Activated CD4-positive, alpha-beta T cell treated with anti-CD3 and anti-CD28 coated beads for 24 hours (primary cell): ENCODE measurements at regions not wholly inside any gene's neighbourhood (a gene's known extent, or its start where the extent isn't known, plus 50 kb on each side); places are given as distances from the start of the nearest gene placed in this dataset.
"Not testable (repeated sequence)": the region's sequence is repeated elsewhere in the genome, so short reads cannot be mapped to it uniquely, and the experiment has no call there.

ENCODE experiments used
- DNase-seq, 2 donors: peaks; one replicate each; pipeline ENCODE4 v3.0.0-alpha.2; 2020; ENCODE audit warnings: low read depth in 2 of 2

- DNase-seq, result no peak
Measured at GRCh38 chr5:57953792-57954191, 471.2 kb upstream of the ACTBL2 start.

- no peak for DNase-seq
Measured at GRCh38 chr5:57950616-57951228, 468.1 kb upstream of the ACTBL2 start.

DNA sequence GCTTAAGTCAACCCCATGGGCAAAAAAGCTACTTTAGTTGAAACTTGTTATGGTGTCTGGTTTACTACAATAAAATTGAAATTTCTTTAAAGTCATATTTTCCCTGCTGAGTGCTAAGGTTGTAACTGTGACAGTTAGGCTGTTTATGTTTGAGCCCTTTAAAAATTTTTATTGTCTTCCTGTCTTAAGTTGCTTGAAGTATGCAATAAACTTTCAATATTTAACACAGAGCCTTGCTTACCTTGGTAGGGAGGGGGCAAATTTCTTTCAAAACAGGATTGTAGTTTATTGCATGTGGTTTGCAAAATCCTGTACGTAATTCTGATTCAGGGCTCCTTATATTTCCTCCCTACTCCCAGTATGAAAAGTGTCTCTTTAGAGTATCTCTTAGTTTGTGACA lies 465.5 kb upstream of the ACTBL2 start:
- no peak for DNase-seq

- no peak for DNase-seq
Measured at GRCh38 chr5:57947181-57947580, 464.6 kb upstream of the ACTBL2 start.

DNA sequence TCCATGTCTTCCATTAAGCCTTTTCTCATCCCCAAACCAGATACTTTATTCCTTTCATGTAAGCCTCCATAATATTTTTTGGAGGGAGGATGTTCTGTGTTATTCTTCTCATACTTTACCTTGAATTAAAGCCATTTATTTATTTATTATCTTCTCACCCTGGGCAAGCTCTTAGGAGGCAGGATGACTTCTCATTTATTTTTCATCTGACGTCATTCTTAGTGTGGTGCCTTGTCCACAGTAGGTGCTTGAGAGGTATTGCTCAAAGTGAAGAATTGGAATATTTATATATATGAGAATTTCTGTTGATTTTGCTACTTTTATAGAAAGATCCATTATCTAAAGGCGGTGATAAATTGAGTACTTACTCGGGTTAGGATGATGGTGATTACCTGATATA lies 458.3 kb upstream of the ACTBL2 start:
- no peak for DNase-seq

- no peak for DNase-seq
Measured at GRCh38 chr5:57940236-57940635, 457.6 kb upstream of the ACTBL2 start.

GRCh38 chr5:57939771-57940170 lies 457.2 kb upstream of the ACTBL2 start:
- DNase-seq, result no peak

GRCh38 chr5:57939335-57939734 lies 456.7 kb upstream of the ACTBL2 start:
- no peak for DNase-seq

DNA sequence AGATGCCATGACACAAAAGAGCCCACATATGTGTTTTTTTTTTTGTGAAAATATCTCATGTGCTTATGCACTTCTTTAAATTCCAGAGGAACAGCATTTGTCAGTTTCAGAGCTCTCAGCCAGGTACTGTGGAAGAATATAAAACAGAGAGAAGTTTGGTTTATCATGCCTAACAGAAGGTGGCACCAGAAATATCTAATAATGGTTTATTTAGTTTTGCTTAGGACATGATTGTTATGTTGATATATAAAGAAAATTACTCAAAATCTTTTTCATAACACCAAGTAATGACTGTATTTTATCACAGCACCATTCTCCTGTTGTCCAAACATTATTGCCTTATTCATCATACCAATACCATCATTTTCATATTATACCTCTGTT lies 455.6 kb upstream of the ACTBL2 start:
- no peak for DNase-seq

DNA sequence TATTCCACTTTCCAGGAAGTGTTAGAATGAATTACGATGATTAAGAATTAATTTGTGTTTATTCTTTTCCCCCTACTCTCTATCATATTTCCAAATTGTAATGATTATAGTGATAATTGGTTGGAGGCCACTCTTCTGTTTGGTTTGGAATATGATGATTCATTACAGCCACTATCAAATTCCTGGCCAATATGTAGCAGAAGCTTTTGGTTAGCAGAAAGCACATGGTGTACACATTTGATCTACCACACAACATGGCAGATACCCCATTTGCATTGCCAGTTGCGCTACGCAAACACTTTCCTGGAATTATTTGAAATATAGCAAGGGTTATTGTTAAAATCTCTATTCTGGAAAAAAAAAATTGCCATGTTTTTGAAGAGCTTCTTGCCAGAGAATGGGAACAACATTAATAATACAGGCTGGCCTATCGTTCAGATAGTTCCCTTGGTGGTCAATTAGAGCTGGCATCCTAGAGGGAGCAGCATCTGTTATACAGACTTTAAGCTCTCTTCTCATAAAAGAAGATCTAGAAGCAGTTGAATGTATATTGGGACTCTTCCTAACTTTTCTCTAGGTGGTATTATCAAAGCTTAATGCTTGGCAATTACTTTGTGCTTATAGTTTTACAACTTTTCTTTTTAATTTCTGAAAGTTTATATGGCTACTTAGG lies 455.0 kb upstream of the ACTBL2 start:
- no peak for DNase-seq

GRCh38 chr5:57937025-57937424 lies 454.4 kb upstream of the ACTBL2 start:
- no peak for DNase-seq

DNA sequence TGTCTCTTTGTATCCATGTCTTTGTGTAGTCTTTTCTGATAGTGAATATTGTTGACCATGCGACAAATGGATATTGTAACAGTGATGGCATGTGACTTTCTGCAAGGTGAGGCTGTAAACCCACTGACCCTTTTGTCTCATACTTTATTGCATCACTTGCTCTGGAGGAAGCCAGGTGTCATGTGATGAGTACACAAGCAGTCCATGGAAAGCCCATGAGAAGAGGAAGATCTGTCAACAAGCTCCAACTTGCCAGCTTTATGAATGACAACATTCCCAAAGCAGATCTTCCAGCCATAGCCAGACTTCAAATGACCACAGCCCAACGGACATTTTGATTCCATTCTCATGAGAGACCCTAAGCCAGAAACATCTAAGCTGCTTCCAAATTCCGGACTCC lies 450.1 kb upstream of the ACTBL2 start:
- DNase-seq, result no peak

- DNase-seq, result no peak
Measured at GRCh38 chr5:57931807-57932206, 449.2 kb upstream of the ACTBL2 start.

DNA sequence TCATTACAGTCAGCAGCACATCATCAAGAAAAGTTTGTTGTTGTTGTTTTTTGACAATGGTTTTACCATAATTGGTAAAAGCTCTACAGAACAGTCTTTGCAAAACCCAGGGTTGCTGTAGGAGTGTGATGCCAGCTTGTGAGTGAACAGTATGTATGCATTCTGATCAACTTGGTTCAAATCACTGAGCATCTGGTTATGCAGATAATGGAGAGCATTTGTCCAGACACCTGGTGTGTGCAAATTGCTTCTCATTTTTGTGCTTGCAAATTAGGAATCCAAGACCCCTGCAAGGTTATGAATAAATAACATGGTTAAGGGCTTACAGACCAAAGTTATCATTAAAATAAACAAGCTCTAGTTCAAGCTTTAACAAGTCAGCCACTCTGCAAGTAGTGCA lies 448.7 kb upstream of the ACTBL2 start:
- DNase-seq, result no peak

- DNase-seq, result no peak
Measured at GRCh38 chr5:57929271-57929670, 446.7 kb upstream of the ACTBL2 start.

GRCh38 chr5:57923094-57923493 lies 440.5 kb upstream of the ACTBL2 start:
- DNase-seq, result not testable (repeated sequence)

DNA sequence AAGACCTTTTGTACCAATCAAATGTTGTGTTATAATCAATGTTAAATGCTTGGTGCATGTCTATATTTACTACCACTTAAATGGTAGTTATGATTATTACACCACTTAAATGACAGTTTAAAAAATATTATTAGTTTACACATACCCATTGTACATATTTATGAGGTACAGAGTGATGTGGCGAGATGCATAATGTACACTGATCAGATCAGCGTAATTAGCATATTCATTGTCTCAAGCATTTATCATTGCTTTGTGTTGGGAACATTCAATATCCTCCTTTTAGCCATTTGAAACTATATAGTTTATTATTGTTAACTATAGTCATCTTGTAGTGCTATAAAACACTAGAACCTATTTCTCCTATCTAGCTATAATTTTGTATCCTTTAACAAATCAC lies 434.4 kb upstream of the ACTBL2 start:
- DNase-seq, result no peak

DNA sequence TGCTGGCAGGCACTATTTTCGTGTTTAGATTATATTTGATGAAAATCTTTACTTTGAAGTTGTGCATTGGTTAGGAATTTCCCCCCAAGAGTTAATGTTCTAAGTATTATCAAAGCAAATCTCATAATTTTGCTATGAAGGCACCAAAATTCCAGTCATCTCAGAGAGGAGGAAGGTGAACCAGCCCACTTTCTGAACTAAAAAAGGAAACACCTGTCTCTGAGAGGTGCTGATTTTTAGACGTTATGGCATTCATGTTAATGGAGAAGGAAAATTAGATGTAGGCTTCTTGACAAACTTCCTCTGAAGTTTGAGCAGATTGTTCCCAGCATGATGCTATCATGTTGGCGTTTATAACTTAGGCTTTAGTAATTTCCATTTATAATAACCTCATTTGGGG lies 432.9 kb upstream of the ACTBL2 start:
- no peak for DNase-seq

DNA sequence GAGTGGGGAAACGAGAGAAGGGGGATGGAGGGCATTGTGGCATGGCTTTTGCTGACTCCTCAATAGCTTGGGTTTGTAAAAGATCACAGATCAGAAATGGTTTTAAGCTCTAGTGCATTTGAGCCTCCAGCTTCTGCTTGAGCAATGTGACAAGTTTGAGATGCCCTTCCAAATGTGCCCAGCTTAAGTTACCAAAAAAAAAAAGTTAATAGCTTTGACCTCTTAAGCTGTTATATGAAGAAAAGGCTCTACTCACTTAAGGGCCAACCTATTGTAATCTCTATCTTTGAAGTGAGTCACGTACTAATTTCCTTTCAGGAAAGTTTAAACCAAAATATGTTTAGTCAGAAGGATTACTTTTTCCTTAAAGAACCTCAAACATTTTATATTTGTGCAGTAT lies 428.8 kb upstream of the ACTBL2 start:
- no peak for DNase-seq

DNA sequence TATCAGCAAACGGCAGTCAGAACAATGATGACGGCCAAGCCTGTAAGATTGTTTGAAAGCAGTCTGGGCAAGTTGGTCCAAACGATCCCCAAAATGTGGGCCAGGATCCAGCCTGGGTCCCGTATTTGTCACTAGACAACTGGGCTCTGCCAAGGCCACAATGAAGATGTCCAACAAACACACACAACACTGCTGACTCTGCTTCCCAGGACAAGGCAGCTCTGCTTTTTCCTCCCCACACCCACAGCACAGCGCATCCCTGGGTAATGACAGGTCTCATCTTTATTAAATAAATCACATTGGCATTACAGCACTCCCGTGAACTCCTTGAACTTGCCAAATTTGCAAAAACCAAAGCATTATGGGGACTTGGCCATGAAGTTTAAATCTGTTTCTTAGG lies 424.1 kb upstream of the ACTBL2 start:
- DNase-seq, result no peak

DNA sequence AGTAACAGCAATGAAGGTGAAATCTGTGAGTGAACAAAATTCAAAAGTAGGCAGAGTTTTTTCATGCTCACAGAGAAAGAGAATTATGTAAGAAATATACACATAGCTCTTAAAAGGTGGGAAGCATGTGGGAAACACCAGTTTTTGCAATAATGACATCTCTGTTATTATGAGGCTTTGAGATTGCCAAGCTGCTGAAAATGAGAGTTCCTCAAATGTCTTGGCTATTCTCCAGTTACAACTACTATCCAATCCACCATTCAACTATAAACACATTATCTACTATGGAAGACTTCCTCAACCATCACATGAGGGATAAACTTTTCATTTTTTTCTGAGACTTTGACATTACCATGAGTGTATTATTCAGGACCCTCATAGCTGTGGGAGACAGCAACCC lies 420.8 kb upstream of the ACTBL2 start:
- no peak for DNase-seq

DNA sequence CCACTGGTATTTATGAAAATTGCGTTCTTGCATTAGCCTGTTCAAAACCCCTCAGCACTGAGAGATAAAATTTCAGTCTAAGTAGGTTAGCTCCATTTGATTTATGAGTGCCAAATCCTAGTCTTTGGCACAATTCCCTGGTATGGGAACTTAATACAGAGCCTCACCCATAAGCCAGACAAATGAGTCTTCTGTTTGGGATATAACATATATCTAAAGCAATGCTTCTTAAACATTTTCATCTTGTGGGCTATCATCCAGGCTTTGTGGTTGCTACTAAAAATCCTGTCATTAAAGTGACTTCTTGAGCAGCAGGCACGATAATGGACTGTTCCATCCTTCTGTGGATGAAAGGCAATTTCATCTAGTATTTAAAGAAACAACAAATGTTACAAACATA lies 419.5 kb upstream of the ACTBL2 start:
- DNase-seq, result no peak

- DNase-seq, result no peak
Measured at GRCh38 chr5:57900381-57900944, 417.9 kb upstream of the ACTBL2 start.

DNA sequence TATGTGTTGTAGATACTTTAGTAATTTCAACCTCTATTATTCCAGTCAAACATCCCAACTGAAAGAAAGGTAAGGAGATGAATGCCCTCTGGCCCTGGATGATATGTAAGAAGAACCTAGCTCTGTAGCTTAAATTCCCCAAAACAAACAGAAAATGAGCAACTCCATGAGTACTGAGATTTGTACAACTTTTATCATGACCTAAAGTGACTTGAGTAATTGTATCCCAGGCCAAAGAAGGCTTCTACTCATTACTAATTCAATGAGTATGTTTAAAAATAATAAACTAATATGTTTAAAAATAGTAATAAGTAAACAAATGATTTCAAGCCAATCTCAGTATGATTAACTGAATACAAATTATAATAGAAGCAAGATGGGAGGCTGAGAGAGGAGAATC lies 414.0 kb upstream of the ACTBL2 start:
- DNase-seq, result no peak
